ENCODE measurements at regions not wholly inside any gene's neighbourhood (a gene's known extent, or its start where the extent isn't known, plus 50 kb on each side); places are given as distances from the start of the nearest gene placed in this dataset.

- POLR2A ChIA-PET (ENCODE audit: partially characterized antibody) = interaction anchor here (0.9 to 3.0 kb wide), 7 partner anchors 14 to 422 kb away, joined by 3 to 41 read pairs (median 4); partner anchors contain the start of gene THBS1
- Histone ChIP-seq H3K27me3 (replicated peaks in 1 of 4; ENCODE audit: control insufficient read depth in 3 of 4, extremely low read depth in 1 of 4, insufficient read depth in 3 of 4, low read length in 3 of 4) (no peaks in the 10 kb centered on the region), H3K23me2 (ENCODE audit: low read depth, low read length) (no peaks in the 10 kb centered on the region; the same call in 1 of the 2 replicates), H3K14ac (ENCODE audit: insufficient read length) (no peak overlapping the region), H2BK5ac (ENCODE audit: low read depth, low read length) (peak overlapping the region; percentile 53; the same call in 1 of the 2 replicates), H3K4ac (replicated peaks; ENCODE audit: insufficient read length, low read depth, low read length) (no peak overlapping the region), H3K9ac (replicated peaks in 1 of 4; ENCODE audit: extremely low read depth in 1 of 4, low read depth in 3 of 4, low read length in 3 of 4) (peak overlapping the region in 1 of 4 experiments; percentile 33; a peak in 1 of 7 replicates), H2BK20ac (ENCODE audit: low read length) (peak overlapping the region; percentile 77; the same call in 1 of the 2 replicates), H3K79me1 (ENCODE audit: low read depth, low read length) (no peaks in the 10 kb centered on the region), H3K56ac (replicated peaks; ENCODE audit: insufficient read length, low read depth, low read length) (no peak overlapping the region), H2AK5ac (ENCODE audit: low read depth, low read length) (no peak overlapping the region), H4K91ac (replicated peaks; ENCODE audit: insufficient read length, low read length) (no peak overlapping the region), H2AFZ (ENCODE audit: low read length) (peak overlapping the region; percentile 99), H3K36me3 (ENCODE audit: control insufficient read depth in 2 of 4, insufficient read depth in 4 of 4, low read length in 3 of 4) (no peaks in the 10 kb centered on the region), H2BK12ac (ENCODE audit: low read depth, low read length) (no peak overlapping the region; the same call in 1 of the 2 replicates), H3K79me2 (ENCODE audit: control insufficient read depth in 1 of 2, insufficient read depth in 2 of 2, low read length in 2 of 2) (no peaks in the 10 kb centered on the region), H3K23ac (ENCODE audit: insufficient read length) (no peak overlapping the region), H2BK120ac (replicated peaks; ENCODE audit: low read depth, low read length) (no peak overlapping the region), H3K4me1 (replicated peaks in 1 of 4; ENCODE audit: control insufficient read depth in 3 of 4, insufficient read depth in 4 of 4, low read length in 3 of 4) (peaks cover 5 to 17% (median 12%) of the 10 kb centered on the region in 4 experiments; a peak in 6 of 7 replicates), H4K5ac (ENCODE audit: insufficient read length, low read depth, low read length) (no peak overlapping the region), H3K4me2 (ENCODE audit: insufficient read depth in 1 of 2, low read depth in 2 of 2, low read length in 2 of 2) (peak overlapping the region in 1 of 2 experiments; percentile 7; a peak in 1 of 4 replicates), H3K4me3 (ENCODE audit: extremely low read depth in 1 of 4, insufficient read depth in 2 of 4, low read depth in 3 of 4, low read length in 4 of 4) (no peak overlapping the region), H4K8ac (ENCODE audit: extremely low read depth, insufficient read depth, low read length) (no peak overlapping the region), H3K9me3 (ENCODE audit: insufficient read depth in 2 of 2, low read depth in 1 of 2, low read length in 1 of 2) (no peaks in the 10 kb centered on the region), H3K27ac (ENCODE audit: low read depth, low read length) (peak overlapping the region; percentile 67), H2BK15ac (ENCODE audit: low read length) (no peak overlapping the region), H4K20me1 (replicated peaks in 1 of 2; ENCODE audit: control insufficient read depth in 1 of 2, insufficient read depth in 2 of 2, low read length in 2 of 2) (no peaks in the 10 kb centered on the region), H3K18ac (ENCODE audit: extremely low read depth, low read length) (peak overlapping the region; percentile 75)
- CTCF ChIA-PET (ENCODE audit: partially characterized antibody) = interaction anchor here (0.6 to 2.6 kb wide), 29 partner anchors 13 to 625 kb away, joined by 3 to 13 read pairs (median 3); partner anchors contain the start of gene THBS1
- 61% methylated on average over 3 of the region's 3 CpGs; no CpG with 5 or more reads in 1 of the 2 experiments for WGBS, 2 experiments (ENCODE audit: extremely low coverage in 1 of 2, insufficient coverage in 1 of 2, insufficient read length in 1 of 2, insufficient replicate concordance in 2 of 2, low coverage in 1 of 2, low lambda C conversion rate in 2 of 2, missing lambda C conversion rate in 1 of 2)
- FAIRE-seq (peak; percentile 95), DNase-seq (ENCODE audit: low read depth in 1 of 2, low spot score in 2 of 2) (peak; percentile 58 to 77)
- TF ChIP-seq CHD2 (IDR thresholded peaks at IDR 0.05; ENCODE audit: low read length) (no peak), POLR2A (IDR thresholded peaks at IDR 0.05; ENCODE audit: control extremely low read depth in 1 of 2, low read depth in 2 of 2, low read length in 2 of 2) (peak in 1 of 2 experiments; percentile 27; a peak in 1 of 3 replicates), POU5F1 (IDR thresholded peaks at IDR 0.05; ENCODE audit: low read depth, low read length) (0 out of 2 replicates have a peak, but pooled peaks have one; percentile 24), TEAD4 (IDR thresholded peaks at IDR 0.05; ENCODE audit: low read depth, low read length) (0 out of 2 replicates have a peak, but pooled peaks have one; percentile 22), SIX5 (IDR thresholded peaks at IDR 0.05; ENCODE audit: low read depth, low read length) (no peak), CHD1 (IDR thresholded peaks at IDR 0.05; ENCODE audit: low read depth, low read length) (no peak), YY1 (IDR thresholded peaks at IDR 0.05; ENCODE audit: low read depth, low read length) (peak; percentile 74), HDAC2 (IDR thresholded peaks at IDR 0.05; ENCODE audit: borderline replicate concordance in 1 of 2, low read depth in 2 of 2, low read length in 2 of 2) (0 out of 4 replicates have a peak, but pooled peaks of 1 of the 2 experiments have one; percentile 32), JUN (IDR thresholded peaks at IDR 0.05; ENCODE audit: low read depth, low read length) (peak; percentile 69; the same call in 1 of the 2 replicates), MAFK (IDR thresholded peaks at IDR 0.05; ENCODE audit: low read depth, low read length) (peak; percentile 92), JUND (IDR thresholded peaks at IDR 0.05; ENCODE audit: low read length) (peak; percentile 86), TAF7 (optimal IDR thresholded peaks at IDR 0.05; ENCODE audit: borderline replicate concordance, low read depth, low read length) (no peak), EP300 (IDR thresholded peaks at IDR 0.05; ENCODE audit: borderline replicate concordance in 1 of 2, low read depth in 2 of 2, low read length in 2 of 2) (no peak), CREB1 (IDR thresholded peaks at IDR 0.05) (no peak), BACH1 (IDR thresholded peaks at IDR 0.05; ENCODE audit: low read length) (peak; percentile 96)
Measured at GRCh38 chr15:39171944-39172368, 408.9 kb upstream of the THBS1 start.
